HG03565 (cell line): ENCODE measurements at regions not wholly inside any gene's neighbourhood (a gene's known extent, or its start where the extent isn't known, plus 50 kb on each side); places are given as distances from the start of the nearest gene placed in this dataset.

ENCODE experiments used
- ATAC-seq: cut with Tn5 transposase; IDR thresholded peaks from one replicate; pipeline ENCODE4 v1.9.1; 2021; ENCODE audit warnings: mild to moderate bottlenecking, moderate library complexity; ENCODE audit not compliant: unreplicated experiment

GRCh38 chr6:93581371-93581770 is 162.0 kb upstream of the EPHA7 start:
- ATAC-seq: no peak

GRCh38 chr6:93580446-93580845 is 161.1 kb upstream of the EPHA7 start:
- ATAC-seq: no peak

DNA sequence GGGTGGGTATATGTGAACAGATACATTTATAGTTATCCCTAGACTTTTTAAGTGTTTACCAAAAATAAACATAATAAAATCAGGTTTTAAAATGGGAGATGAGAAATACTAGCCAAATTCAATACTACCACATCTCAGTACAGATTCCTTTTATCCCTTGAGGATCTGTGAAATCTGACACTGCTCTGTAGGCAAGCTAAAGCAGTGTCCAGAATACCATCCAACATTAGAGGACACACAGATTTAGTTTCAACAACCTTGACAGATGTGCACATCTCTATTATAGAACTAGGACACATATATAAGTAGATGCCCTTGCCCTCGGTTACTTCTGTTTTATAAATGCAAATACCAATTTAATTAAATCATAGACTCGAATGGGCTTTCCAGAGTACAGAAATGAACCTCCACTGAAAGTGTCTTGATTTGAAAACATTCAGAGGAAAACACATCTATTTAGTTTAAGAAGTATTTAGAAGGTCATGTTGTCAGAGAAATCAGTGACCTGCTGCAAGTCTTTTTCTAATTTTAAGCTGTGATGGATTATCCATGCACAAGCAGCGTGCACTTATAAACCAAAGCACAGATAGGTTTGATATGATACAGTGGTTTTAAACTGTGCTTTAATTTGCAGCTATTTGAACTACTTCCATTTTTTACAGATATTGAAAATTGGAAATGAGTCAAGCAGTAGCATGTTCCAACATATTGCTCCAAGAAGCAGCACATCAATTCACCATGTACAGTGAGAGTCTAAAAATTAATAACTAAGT is 156.3 kb upstream of the EPHA7 start:
- no peak for ATAC-seq

DNA sequence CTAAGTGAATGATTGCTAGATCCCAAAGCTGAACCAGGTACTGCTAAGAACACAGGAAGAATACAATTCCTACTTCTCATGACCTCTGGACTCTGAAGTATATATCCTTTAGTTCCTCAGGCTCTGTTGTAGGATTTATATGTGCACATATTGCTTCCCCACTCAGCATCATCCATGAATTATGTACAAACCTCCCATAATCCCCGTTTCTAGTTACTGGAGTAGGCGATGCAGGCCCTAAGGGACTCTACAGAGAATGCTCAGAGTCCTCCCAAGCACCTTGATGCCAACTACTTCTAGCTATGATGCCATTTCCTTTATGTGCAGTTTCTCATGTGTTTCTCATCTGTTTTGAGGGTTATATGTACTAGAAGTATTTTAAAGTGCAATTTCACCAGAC is 154.9 kb upstream of the EPHA7 start:
- no peak for ATAC-seq

DNA sequence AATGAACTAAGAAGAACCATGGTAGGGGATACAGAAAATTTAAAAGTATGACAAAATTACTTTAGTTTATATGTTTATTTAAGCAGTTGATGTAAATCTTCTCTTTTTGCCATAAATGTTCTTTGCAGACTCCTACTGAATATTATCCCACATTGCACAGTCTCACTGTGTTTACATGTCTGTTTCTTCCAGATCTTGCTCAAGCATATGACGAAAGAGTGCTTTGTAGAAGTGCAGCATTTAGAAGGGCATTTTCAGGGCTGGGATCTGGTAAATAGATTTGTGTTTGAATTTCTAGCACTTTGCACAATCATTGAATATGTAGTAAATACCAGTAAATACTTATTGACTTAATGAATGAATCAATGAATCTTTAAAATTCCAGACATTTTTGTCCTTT is 152.0 kb upstream of the EPHA7 start:
- ATAC-seq: no peak

- no peak for ATAC-seq
These were observed 148.8 kb upstream of the EPHA7 start for GRCh38 chr6:93568169-93568568.

DNA sequence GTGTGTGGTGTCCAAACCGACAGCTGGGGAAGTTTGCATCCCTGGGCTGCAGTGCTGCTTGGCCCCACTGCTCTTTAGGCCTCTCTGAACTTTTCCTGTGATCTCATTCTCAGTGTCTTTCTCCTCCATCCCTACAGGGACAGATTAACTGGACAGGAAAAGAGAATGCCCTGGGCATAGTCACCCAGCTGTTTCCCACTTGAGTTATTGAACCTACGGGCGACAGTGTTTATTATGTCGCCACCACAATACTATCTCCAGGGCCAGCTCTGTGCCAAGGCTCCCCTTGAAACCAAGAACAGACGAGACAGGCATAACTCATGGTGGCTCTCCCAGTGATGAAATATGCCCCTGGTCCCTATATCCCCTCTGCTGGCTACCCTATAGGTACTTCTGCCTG is 147.8 kb upstream of the EPHA7 start:
- no peak for ATAC-seq

DNA sequence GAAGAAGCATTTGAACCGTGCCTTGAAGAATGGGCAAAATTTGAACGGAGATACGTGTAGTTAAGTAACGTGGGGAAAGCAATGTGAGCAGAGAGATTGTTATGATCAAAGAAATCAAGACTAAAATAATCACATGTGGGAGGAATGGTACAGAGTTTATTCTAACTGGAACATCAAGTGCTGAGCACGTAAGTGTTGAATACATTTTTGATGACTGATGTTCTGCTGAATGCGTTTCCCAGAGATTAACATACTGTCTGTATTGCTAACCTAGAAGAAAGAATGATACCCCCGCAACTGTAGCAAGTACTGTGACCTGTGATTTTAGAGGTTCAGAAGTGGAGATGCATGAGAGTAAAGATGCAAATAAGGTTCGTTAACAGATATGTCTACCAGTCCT is 146.9 kb upstream of the EPHA7 start:
- no peak for ATAC-seq

GRCh38 chr6:93562582-93562981 is 143.2 kb upstream of the EPHA7 start:
- no peak for ATAC-seq

GRCh38 chr6:93555292-93555691 is 135.9 kb upstream of the EPHA7 start:
- no peak for ATAC-seq

- ATAC-seq: no peak
These were observed 134.7 kb upstream of the EPHA7 start for GRCh38 chr6:93554018-93554417.

DNA sequence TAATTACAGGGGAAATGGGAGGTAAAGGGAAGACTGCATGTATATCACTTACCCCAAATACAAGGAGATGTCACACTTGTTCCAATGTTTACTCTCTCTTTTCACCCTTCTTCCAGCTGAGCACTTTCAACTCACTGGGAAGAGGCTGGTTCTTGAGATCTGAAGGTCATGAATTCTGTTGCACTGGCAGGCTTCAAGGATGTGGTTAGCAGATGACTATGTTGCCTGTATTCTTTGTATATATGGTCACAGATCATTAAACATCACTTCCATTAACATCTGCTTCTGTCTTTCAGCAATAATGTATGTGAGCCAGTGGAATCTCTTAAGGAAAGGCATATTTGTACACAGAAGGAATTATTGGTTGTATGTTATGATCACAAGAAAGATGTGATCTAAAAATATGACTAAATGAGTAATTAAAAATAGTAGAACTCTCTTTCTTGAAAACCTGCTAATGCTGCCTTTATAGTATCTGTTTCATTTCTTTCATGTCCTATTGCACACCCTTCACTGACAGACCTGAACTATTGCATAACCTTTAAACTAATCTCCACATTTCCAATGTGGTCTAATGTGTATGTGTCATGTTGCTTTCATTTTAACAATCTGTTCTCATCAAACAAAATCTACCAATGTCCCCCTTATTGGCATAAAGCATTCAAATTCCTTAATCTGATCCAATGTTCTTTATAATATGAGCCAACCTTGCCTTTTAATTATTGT is 131.4 kb upstream of the EPHA7 start:
- ATAC-seq: no peak

DNA sequence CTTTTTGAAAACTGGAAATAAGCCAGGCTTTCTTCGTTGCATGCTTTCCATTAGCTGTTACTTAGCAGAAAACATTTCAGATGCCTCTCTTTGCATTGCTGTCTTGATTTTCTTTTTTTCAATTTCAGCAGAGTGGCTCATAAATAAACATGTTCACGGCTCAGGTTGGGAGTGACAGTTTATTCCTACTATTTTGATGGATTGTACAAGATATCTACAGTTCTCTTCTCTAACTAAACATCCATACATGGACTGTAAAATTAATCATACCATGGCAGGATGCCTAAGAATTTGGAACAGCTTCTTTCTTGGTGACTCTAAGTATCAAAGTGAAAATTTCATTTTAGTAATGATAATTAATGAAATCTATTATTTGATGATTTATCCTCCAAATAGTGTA is 130.5 kb upstream of the EPHA7 start:
- ATAC-seq: no peak

- no peak for ATAC-seq
These were observed 105.5 kb upstream of the EPHA7 start for GRCh38 chr6:93524671-93525451.

DNA sequence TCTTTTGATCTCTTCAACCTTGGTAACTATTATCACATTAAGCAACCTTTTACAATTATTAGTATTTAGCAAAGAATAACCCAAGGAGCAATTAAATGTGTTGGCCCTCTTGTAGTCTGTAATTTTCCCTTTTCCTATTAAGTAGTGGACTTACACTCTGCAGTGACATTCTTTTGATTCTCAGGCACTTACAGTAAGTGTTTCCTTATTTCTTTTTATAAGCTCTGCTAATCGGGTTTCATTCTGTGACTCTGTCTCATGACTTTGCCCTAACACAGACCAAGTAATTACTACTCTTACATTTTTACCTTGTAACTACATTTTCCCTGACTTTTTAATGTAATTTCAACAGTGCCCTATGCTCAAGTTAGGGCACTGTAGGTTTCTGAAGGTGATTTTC is 104.0 kb upstream of the EPHA7 start:
- ATAC-seq: no peak

DNA sequence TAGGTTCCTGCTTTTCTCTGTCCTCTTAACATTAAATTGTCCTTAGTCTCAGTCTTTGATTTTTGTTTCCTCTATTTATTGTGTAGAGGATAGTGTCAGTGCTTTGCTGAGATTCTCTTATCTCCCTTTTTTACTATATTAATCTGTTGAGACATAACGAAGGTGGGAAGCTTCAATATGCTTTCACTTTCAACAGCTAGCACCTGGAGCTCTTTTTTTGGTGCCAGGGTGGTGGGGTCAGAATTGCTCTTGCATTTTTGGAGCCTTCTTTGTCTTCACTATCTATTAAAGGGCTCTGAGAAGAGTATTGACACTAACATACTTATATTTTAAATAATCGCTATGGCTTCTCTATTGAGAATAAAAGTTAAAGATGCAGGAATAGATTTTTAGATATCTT is 97.1 kb upstream of the EPHA7 start:
- ATAC-seq: no peak

DNA sequence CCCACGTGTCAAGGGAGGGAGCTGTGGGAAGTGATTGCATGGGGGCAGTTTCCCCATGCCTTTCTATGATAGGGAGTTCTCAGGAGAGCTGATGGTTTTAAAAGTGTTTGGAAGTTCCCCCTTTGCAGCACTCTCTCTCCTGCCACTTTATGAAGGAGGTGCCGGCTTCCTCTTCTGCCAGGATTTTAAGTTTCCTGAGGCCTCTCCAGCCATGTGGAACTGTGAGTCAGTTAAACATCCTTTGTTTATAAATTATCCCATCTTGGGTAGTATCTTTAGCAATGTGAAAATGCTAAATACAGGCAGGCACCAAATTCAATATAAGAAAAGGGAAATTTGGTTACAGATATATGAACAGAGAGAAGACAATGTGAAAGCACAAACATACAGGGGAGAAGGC is 96.4 kb upstream of the EPHA7 start:
- ATAC-seq: no peak

- ATAC-seq: no peak
These were observed 79.4 kb upstream of the EPHA7 start for GRCh38 chr6:93498713-93499112.

DNA sequence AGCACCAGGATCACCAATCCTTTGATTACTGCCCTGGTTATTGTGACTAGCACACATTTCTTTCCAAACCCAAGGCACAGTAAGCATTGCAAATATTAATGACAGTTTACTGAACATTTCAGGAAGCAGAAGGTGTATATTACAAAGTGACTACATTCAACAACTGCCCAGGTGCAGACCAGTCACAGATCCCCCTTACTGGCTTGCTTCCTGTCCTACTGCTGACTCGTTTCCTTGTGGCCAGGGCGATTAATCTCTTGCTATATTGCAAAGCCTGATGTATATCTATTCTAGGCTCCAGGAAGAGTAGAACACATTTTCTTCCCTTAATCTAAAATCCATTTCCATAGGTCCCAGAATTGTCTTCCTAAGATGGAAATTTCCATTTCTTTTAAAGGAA is 77.2 kb upstream of the EPHA7 start:
- no peak for ATAC-seq

DNA sequence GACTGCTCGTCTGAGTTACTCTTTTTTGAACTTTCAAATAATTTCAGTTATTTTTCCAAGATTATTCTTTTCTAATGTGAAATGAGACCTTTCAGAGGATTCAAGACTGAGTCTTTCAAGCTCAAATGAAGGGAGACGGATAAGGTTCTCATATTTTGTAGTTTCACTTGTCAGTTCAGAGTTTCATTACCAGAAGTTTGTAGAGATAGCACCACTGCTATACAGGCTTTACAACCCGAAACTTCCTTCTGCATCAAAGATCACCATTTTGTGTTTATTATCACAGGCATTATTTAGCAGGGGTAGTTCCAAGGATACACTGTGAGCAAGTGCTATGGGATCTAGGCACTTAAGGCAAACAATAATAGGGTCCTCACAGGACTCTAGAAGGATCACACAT is 74.7 kb upstream of the EPHA7 start:
- no peak for ATAC-seq

DNA sequence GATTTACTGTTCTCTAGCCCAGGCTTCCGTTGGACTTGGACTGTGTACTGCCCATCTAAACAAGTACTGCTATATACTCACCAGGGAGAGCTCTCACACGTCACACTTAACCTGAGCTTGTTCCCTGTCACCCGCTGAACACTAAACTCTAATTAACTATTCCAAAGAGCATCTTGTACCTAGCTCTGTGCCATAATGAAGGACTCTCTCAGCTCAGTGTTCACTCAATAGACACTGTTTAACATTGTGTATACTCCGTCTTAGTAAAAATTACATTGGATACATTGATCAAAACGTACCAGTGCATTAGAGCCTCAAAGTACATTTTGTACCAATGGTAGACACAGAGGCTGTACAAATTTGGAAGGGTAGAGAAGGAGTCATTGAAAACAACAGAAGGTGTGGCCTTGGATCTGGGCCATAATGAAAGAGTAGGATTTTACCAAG is 55.4 kb upstream of the EPHA7 start:
- no peak for ATAC-seq

GRCh38 chr6:93471281-93471680 is 51.9 kb upstream of the EPHA7 start:
- no peak for ATAC-seq
